ENCODE measurements at regions not wholly inside any gene's neighbourhood (a gene's known extent, or its start where the extent isn't known, plus 50 kb on each side); places are given as distances from the start of the nearest gene placed in this dataset.

DNA sequence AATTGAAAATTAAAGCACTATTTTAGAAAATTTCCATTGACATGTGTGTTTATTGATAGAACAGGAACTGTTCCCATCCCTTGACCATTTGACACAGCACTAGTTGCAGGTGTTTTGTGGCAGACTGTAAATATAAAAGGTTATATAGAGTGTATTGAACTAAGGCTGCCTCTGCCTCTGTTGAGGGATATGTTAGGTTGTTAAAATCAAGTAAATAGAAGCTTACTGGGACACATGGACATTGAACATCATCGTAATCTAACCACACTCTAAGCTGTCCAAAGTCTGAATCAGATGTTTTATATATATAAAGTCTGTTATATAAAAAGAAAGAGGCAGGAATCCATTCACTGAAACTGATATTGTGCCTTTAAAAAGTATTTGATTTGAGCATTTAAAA lies 308.1 kb upstream of the PKN2 start:
- WGBS, 2 donors: 94 to 100% methylated on average over 1 of the region's 1 CpG
- H3K36me3 ChIP-seq (ENCODE audit: low read depth, missing control alignments): no peaks in the 10 kb centered on the region
- TF ChIP-seq, protein P1, sequence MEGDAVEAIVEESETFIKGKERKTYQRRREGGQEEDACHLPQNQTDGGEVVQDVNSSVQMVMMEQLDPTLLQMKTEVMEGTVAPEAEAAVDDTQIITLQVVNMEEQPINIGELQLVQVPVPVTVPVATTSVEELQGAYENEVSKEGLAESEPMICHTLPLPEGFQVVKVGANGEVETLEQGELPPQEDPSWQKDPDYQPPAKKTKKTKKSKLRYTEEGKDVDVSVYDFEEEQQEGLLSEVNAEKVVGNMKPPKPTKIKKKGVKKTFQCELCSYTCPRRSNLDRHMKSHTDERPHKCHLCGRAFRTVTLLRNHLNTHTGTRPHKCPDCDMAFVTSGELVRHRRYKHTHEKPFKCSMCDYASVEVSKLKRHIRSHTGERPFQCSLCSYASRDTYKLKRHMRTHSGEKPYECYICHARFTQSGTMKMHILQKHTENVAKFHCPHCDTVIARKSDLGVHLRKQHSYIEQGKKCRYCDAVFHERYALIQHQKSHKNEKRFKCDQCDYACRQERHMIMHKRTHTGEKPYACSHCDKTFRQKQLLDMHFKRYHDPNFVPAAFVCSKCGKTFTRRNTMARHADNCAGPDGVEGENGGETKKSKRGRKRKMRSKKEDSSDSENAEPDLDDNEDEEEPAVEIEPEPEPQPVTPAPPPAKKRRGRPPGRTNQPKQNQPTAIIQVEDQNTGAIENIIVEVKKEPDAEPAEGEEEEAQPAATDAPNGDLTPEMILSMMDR (IDR thresholded peaks at IDR 0.05): no peak

DNA sequence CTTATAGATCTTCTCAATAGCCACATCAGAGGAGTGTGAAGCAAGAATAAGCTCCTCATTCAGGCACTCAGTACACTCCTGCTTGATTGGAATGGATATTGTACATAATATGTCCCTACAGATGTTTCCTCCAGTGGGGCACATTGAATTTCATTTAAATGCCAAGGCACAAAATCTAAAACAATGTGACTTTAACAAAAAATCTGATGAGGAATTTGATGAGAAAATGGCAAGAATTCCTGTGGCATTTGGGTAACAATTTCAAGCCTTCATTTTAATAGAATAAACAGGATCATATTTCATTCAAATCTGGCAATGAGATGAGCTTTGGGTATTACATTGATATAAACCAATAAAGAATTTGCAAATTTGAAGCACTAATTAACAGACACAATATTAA lies 307.7 kb upstream of the PKN2 start:
- intact Hi-C loops (cut with DNase I; ENCODE audit: low total_unique reads): no loop called here
- Histone ChIP-seq H3K27me3 (no peaks in the 10 kb centered on the region), H3K4me3 (no peak overlapping the region), H3K9me3 (no peaks in the 10 kb centered on the region), H3K27ac (no peak overlapping the region), H3K4me1 (no peaks in the 10 kb centered on the region), H3K36me3 (ENCODE audit: low read depth, missing control alignments) (no peaks in the 10 kb centered on the region)
- DNase-seq: no peak
- TF ChIP-seq POLR2A (IDR thresholded peaks at IDR 0.05): no peak
- TF ChIP-seq, protein P1 (IDR thresholded peaks at IDR 0.05): no peak

More for the DNA sequence above, 308.1 kb upstream of the PKN2 start:
- H3K9me3 ChIP-seq: no peaks in the 10 kb centered on the region
- no peak overlapping the region for H3K27ac ChIP-seq
- H3K4me3 ChIP-seq: no peak overlapping the region
- DNase-seq: no peak
- no peaks in the 10 kb centered on the region for H3K4me1 ChIP-seq
- intact Hi-C loops (cut with DNase I; ENCODE audit: low total_unique reads): no loop called here
- no peaks in the 10 kb centered on the region for H3K27me3 ChIP-seq

DNA sequence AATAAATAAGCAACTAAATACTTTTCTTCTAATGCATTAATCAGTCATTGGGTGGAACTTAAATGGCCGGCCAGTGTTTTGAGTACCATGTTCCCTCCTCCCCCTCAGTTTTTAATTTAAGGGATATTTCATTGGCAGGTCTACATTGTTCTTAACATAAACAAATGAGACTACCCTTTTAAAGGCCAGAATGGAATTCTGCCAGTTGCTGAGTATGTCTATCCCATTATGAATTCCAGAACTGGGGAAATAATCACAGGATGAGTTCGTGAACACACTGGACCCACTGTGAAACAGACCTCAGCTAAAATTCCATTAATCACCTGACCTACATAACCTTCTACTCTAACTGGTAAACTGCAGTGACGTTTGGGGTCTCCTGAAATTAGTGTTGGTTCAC lies 305.5 kb upstream of the PKN2 start:
- H3K4me1 ChIP-seq: no peaks in the 10 kb centered on the region
- WGBS, 2 donors: 41 to 52% methylated on average over 3 of the region's 3 CpGs
- intact Hi-C loops (cut with DNase I; ENCODE audit: low total_unique reads): no loop called here
- H3K36me3 ChIP-seq (ENCODE audit: low read depth, missing control alignments): no peaks in the 10 kb centered on the region
- no peak overlapping the region for H3K27ac ChIP-seq
- no peak for DNase-seq
- H3K27me3 ChIP-seq: no peaks in the 10 kb centered on the region
- no peak overlapping the region for H3K4me3 ChIP-seq
- no peaks in the 10 kb centered on the region for H3K9me3 ChIP-seq
- TF ChIP-seq POLR2A (IDR thresholded peaks at IDR 0.05): no peak
- TF ChIP-seq, protein P1 (IDR thresholded peaks at IDR 0.05): no peak

DNA sequence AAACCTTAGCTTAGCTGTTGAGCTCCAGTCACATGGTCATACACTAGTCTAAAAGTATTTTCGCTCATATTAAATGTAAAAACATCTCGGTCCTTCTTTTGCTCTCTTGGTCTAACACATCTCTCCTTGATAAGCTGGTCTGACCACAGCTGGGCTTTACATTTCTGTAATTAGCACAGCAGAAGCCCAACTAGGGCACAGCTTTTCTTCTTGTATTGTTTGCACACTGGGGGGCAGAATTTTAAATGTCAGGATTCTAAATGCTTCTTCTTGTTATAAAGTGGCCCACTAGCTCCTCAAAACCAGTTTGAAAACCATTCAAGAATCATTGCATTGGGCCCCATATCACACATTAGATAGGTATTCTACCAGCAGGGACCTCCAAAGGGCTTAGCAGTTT lies 289.1 kb upstream of the PKN2 start:
- H3K4me1 ChIP-seq: no peaks in the 10 kb centered on the region
- no peaks in the 10 kb centered on the region for H3K9me3 ChIP-seq
- no peak for DNase-seq
- no peaks in the 10 kb centered on the region for H3K27me3 ChIP-seq
- no peaks in the 10 kb centered on the region for H3K36me3 ChIP-seq (ENCODE audit: low read depth, missing control alignments)
- intact Hi-C loops (cut with DNase I; ENCODE audit: low total_unique reads): no loop called here
- WGBS, 2 donors: 37 to 40% methylated on average over 2 of the region's 2 CpGs
- TF ChIP-seq, protein P1 (IDR thresholded peaks at IDR 0.05): no peak
- TF ChIP-seq POLR2A (IDR thresholded peaks at IDR 0.05): no peak
- H3K27ac ChIP-seq: peak overlapping the region in 1 of 2 donors; percentile 50
- no peak overlapping the region for H3K4me3 ChIP-seq

DNA sequence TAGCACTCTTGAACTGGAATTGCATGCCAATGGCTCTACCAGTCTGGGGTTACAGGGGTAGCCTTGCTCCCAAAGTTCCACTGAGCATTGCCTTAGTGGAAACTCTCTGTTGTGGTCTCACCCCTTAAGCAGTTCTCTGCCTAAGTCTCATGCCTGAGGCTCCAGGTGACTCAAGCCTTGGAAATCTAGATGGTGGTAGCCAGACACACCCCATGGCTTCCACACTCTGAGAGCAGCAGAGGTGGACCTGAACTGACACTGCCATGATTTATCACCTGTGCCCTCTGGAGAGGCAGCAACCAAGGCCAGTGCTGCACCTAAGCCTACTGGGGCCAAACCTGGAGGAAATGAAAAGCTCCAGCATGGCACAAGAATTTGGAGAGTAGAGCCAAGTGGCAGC lies 285.7 kb upstream of the PKN2 start:
- no peak for TF ChIP-seq POLR2A (IDR thresholded peaks at IDR 0.05)
- TF ChIP-seq, protein P1 (IDR thresholded peaks at IDR 0.05): no peak
- Histone ChIP-seq H3K27ac (no peak overlapping the region), H3K36me3 (ENCODE audit: low read depth, missing control alignments) (no peaks in the 10 kb centered on the region), H3K27me3 (no peaks in the 10 kb centered on the region), H3K4me1 (no peaks in the 10 kb centered on the region), H3K4me3 (no peak overlapping the region), H3K9me3 (no peaks in the 10 kb centered on the region)
- DNase-seq: no peak
- intact Hi-C loops (cut with DNase I; ENCODE audit: low total_unique reads): no loop called here

Data from testis (tissue), 2 donors.